BLaER1 (cell line): ENCODE measurements at regions not wholly inside any gene's neighbourhood (a gene's known extent, or its start where the extent isn't known, plus 50 kb on each side); places are given as distances from the start of the nearest gene placed in this dataset.
"Not testable (repeated sequence)": the region's sequence is repeated elsewhere in the genome, so short reads cannot be mapped to it uniquely, and the experiment has no call there.

ENCODE experiments used
- H3K27ac ChIP-seq: shearing (Covaris generic); formaldehyde crosslinking; 2 replicates; pipeline ENCODE4 v1.8.1; 2022
- H3K27me3 ChIP-seq: shearing (Covaris generic); formaldehyde crosslinking; 2 replicates; pipeline ENCODE4 v1.8.1; 2022
- H3K36me3 ChIP-seq: shearing (Covaris generic); formaldehyde crosslinking; 2 replicates; pipeline ENCODE4 v1.8.1; 2022
- H3K4me1 ChIP-seq: shearing (Covaris generic); formaldehyde crosslinking; 2 replicates; pipeline ENCODE4 v1.8.1; 2022
- H3K4me2 ChIP-seq: shearing (Covaris generic); formaldehyde crosslinking; 2 replicates; pipeline ENCODE4 v1.8.1; 2022
- H3K4me3 ChIP-seq: shearing (Covaris generic); formaldehyde crosslinking; 2 replicates; pipeline ENCODE4 v1.8.1; 2022
- H3K9ac ChIP-seq: shearing (Covaris generic); formaldehyde crosslinking; 2 replicates; pipeline ENCODE4 v1.8.1; 2022
- H3K9me3 ChIP-seq: shearing (Covaris generic); formaldehyde crosslinking; 2 replicates; pipeline ENCODE4 v1.8.1; 2022
- H4K20me1 ChIP-seq: shearing (Covaris generic); formaldehyde crosslinking; 2 replicates; pipeline ENCODE4 v1.8.1; 2022
- Cebpa-rat ChIP-seq: shearing (Covaris generic); IDR thresholded peaks from 2 replicates; pipeline ENCODE4 v1.8.1; 2022

GRCh38 chr10:42883993-42884983 lies 101.7 kb downstream of the BMS1 start:
- Histone ChIP-seq H3K36me3 (no peaks in the 10 kb centered on the region), H3K27ac (no peak overlapping the region), H3K4me1 (peaks cover 15% of the 10 kb centered on the region), H3K9me3 (peaks cover 20% of the 10 kb centered on the region), H3K27me3 (no peaks in the 10 kb centered on the region), H3K4me2 (no peak overlapping the region), H3K9ac (no peak overlapping the region), H3K4me3 (no peak overlapping the region), H4K20me1 (no peaks in the 10 kb centered on the region)
- no peak for TF ChIP-seq Cebpa-rat

GRCh38 chr10:42885491-42886270 lies 103.1 kb downstream of the BMS1 start:
- Histone ChIP-seq H3K27me3 (no peaks in the 10 kb centered on the region), H3K9me3 (peaks cover 17% of the 10 kb centered on the region), H4K20me1 (no peaks in the 10 kb centered on the region), H3K4me1 (peaks cover 4% of the 10 kb centered on the region), H3K36me3 (no peaks in the 10 kb centered on the region), H3K4me2 (no peak overlapping the region), H3K27ac (no peak overlapping the region), H3K9ac (no peak overlapping the region), H3K4me3 (no peak overlapping the region)
- no peak for TF ChIP-seq Cebpa-rat

GRCh38 chr10:42887734-42888503 lies 105.3 kb downstream of the BMS1 start:
- Histone ChIP-seq H3K4me1 (peaks cover 13% of the 10 kb centered on the region), H3K9ac (no peak overlapping the region), H3K4me2 (no peak overlapping the region), H3K36me3 (no peaks in the 10 kb centered on the region), H3K27me3 (no peaks in the 10 kb centered on the region), H3K4me3 (no peak overlapping the region), H4K20me1 (no peaks in the 10 kb centered on the region), H3K27ac (no peak overlapping the region), H3K9me3 (peaks cover 5% of the 10 kb centered on the region)
- no peak for TF ChIP-seq Cebpa-rat

GRCh38 chr10:42888504-42889095 lies 106.0 kb downstream of the BMS1 start:
- H3K27ac ChIP-seq: no peak overlapping the region
- no peak overlapping the region for H3K9ac ChIP-seq
- H4K20me1 ChIP-seq: no peaks in the 10 kb centered on the region
- no peaks in the 10 kb centered on the region for H3K9me3 ChIP-seq
- no peak for TF ChIP-seq Cebpa-rat
- no peaks in the 10 kb centered on the region for H3K27me3 ChIP-seq
- H3K4me3 ChIP-seq: no peak overlapping the region
- no peak overlapping the region for H3K4me2 ChIP-seq
- peaks cover 13% of the 10 kb centered on the region for H3K4me1 ChIP-seq
- no peaks in the 10 kb centered on the region for H3K36me3 ChIP-seq

GRCh38 chr10:42896735-42897134 lies 114.1 kb downstream of the BMS1 start:
- Histone ChIP-seq H3K27me3 (no peaks in the 10 kb centered on the region), H3K9ac (no peak overlapping the region), H4K20me1 (no peaks in the 10 kb centered on the region), H3K4me2 (no peak overlapping the region), H3K4me3 (no peak overlapping the region), H3K27ac (no peak overlapping the region), H3K4me1 (peaks cover 9% of the 10 kb centered on the region), H3K36me3 (no peaks in the 10 kb centered on the region), H3K9me3 (peaks cover 57% of the 10 kb centered on the region)
- no peak for TF ChIP-seq Cebpa-rat

GRCh38 chr10:42898037-42898960 lies 115.7 kb downstream of the BMS1 start:
- Histone ChIP-seq H4K20me1 (no peaks in the 10 kb centered on the region), H3K27ac (no peak overlapping the region), H3K4me1 (peaks cover 9% of the 10 kb centered on the region), H3K9ac (no peak overlapping the region), H3K4me3 (no peak overlapping the region), H3K36me3 (no peaks in the 10 kb centered on the region), H3K27me3 (no peaks in the 10 kb centered on the region), H3K4me2 (no peak overlapping the region), H3K9me3 (peaks cover 64% of the 10 kb centered on the region)
- no peak for TF ChIP-seq Cebpa-rat

GRCh38 chr10:42899036-42899435 lies 116.4 kb downstream of the BMS1 start:
- Histone ChIP-seq H4K20me1 (no peaks in the 10 kb centered on the region), H3K4me2 (no peak overlapping the region), H3K27ac (no peak overlapping the region), H3K27me3 (no peaks in the 10 kb centered on the region), H3K9ac (no peak overlapping the region), H3K4me1 (peaks cover 9% of the 10 kb centered on the region), H3K9me3 (peaks cover 64% of the 10 kb centered on the region), H3K36me3 (no peaks in the 10 kb centered on the region), H3K4me3 (no peak overlapping the region)
- no peak for TF ChIP-seq Cebpa-rat

- H3K27me3 ChIP-seq, H3K4me3 ChIP-seq: not testable (repeated sequence)
Observed at GRCh38 chr10:42900346-42900745, 117.8 kb downstream of the BMS1 start.

More at GRCh38 chr10:42900346-42900745, 117.8 kb downstream of the BMS1 start:
- peaks cover 64% of the 10 kb centered on the region for H3K9me3 ChIP-seq
- H3K4me1 ChIP-seq, H3K9ac ChIP-seq, H3K4me2 ChIP-seq, H3K27ac ChIP-seq, H4K20me1 ChIP-seq, H3K36me3 ChIP-seq: not testable (repeated sequence)
